H1 (cell line): ENCODE measurements at regions not wholly inside any gene's neighbourhood (a gene's known extent, or its start where the extent isn't known, plus 50 kb on each side); places are given as distances from the start of the nearest gene placed in this dataset.

Experiments used
- CTCF ChIA-PET: fragments of 300-600 bp; sonication (Branson Sonifier 250); formaldehyde crosslinking; loops from one replicate; lab custom pipeline; 2021; ENCODE audit not compliant: partially characterized antibody; lab: Charles Lee
- POLR2A ChIA-PET: fragments of 300-600 bp; sonication (Branson Sonifier 250); formaldehyde crosslinking; loops from one replicate; lab custom pipeline; 2021; ENCODE audit warnings: inconsistent platforms; ENCODE audit not compliant: partially characterized antibody; lab: Charles Lee
- DNase-seq, 2 experiments: peaks; one replicate each; pipeline versions ENCODE4 v3.0.0 to v3.0.0-alpha.2; 2010 to 2022; ENCODE audit warnings: low spot score in 2 of 2, low read depth in 1 of 2, mixed read lengths in 1 of 2
- FAIRE-seq: peaks from 2 replicates; lab custom pipeline; 2011; peaks lifted over from hg19 to GRCh38; lab: Jason Lieb, UNC
- H2AFZ ChIP-seq: 2 replicates; pipeline ENCODE4 v1.8.1; 2012; ENCODE audit warnings: low read length, inconsistent platforms
- H2AK5ac ChIP-seq: 2 replicates; pipeline ENCODE4 v1.6.1; 2013; ENCODE audit warnings: low read depth, low read length
- H2BK120ac ChIP-seq: replicated peaks from 2 replicates; pipeline ENCODE3; 2013; ENCODE audit warnings: low read depth, low read length, inconsistent platforms
- H2BK12ac ChIP-seq: 2 replicates; pipeline ENCODE4 v1.6.1; 2013; ENCODE audit warnings: low read depth, low read length
- H2BK15ac ChIP-seq: 2 replicates; pipeline ENCODE4 v1.6.1; 2013; ENCODE audit warnings: low read length
- H2BK20ac ChIP-seq: 2 replicates; pipeline ENCODE4 v1.6.1; 2013; ENCODE audit warnings: low read length
- H2BK5ac ChIP-seq: 2 replicates; pipeline ENCODE4 v1.6.1; 2013; ENCODE audit warnings: low read depth, low read length
- H3K14ac ChIP-seq: 2 replicates; pipeline ENCODE4 v1.6.1; 2013; ENCODE audit warnings: inconsistent platforms; ENCODE audit not compliant: insufficient read length
- H3K18ac ChIP-seq: 2 replicates; pipeline ENCODE4 v1.6.1; 2013; ENCODE audit warnings: low read length; ENCODE audit errors: extremely low read depth
- H3K23ac ChIP-seq: 2 replicates; pipeline ENCODE4 v1.6.1; 2013; ENCODE audit warnings: inconsistent platforms; ENCODE audit not compliant: insufficient read length
- H3K23me2 ChIP-seq: 2 replicates; pipeline ENCODE4 v1.6.1; 2013; ENCODE audit warnings: low read depth, low read length
- H3K27ac ChIP-seq: 2 replicates; pipeline ENCODE4 v1.6.1; 2011; ENCODE audit warnings: low read depth, low read length, inconsistent platforms
- H3K27me3 ChIP-seq, 4 experiments: replicated peaks in 1 of 4; 1 replicate in 1 of 4; 2 replicates in 3 of 4; pipeline versions ENCODE4 v1.6.1 to v1.8.1; 2011 to 2013; ENCODE audit warnings: low read length in 3 of 4, mild to moderate bottlenecking in 3 of 4, inconsistent platforms in 2 of 4, mixed read lengths in 2 of 4, moderate library complexity in 1 of 4; ENCODE audit not compliant: control insufficient read depth in 3 of 4, insufficient read depth in 3 of 4; ENCODE audit errors: extremely low read depth in 1 of 4
- H3K36me3 ChIP-seq, 4 experiments: 2 replicates each; pipeline versions ENCODE4 v1.6.1 to v1.8.1; 2011 to 2013; ENCODE audit warnings: mild to moderate bottlenecking in 4 of 4, low read length in 3 of 4, moderate library complexity in 2 of 4, control low read depth in 1 of 4, inconsistent platforms in 1 of 4; ENCODE audit not compliant: insufficient read depth in 4 of 4, control insufficient read depth in 2 of 4
- H3K4ac ChIP-seq: replicated peaks from 2 replicates; pipeline ENCODE3; 2013; ENCODE audit warnings: low read length, low read depth, mixed read lengths, inconsistent platforms; ENCODE audit not compliant: insufficient read length
- H3K4me1 ChIP-seq, 4 experiments: replicated peaks in 1 of 4; 1 replicate in 1 of 4; 2 replicates in 3 of 4; pipeline versions ENCODE4 v1.6.1 to v1.8.1; 2011 to 2013; ENCODE audit warnings: low read length in 3 of 4, inconsistent platforms in 2 of 4, mixed read lengths in 1 of 4; ENCODE audit not compliant: insufficient read depth in 4 of 4, control insufficient read depth in 3 of 4
- H3K4me2 ChIP-seq, 2 experiments: 2 replicates each; pipeline versions ENCODE4 v1.6.1 to v1.8.1; 2011 to 2013; ENCODE audit warnings: low read depth in 2 of 2, low read length in 2 of 2, control low read depth in 1 of 2, inconsistent platforms in 1 of 2, mild to moderate bottlenecking in 1 of 2; ENCODE audit not compliant: insufficient read depth in 1 of 2
- H3K4me3 ChIP-seq, 4 experiments: fragments of 200-600, 300-600 bp in 1 of 4; sonication (generic), shearing (Covaris generic), sonication (Bioruptor Twin) in 1 of 4; 2 replicates each; pipeline versions ENCODE4 v1.5.1 to v1.8.1; 2011 to 2016; ENCODE audit warnings: low read length in 4 of 4, low read depth in 3 of 4, control low read depth in 2 of 4, inconsistent platforms in 2 of 4, mild to moderate bottlenecking in 2 of 4, mixed read lengths in 1 of 4, moderate library complexity in 1 of 4; ENCODE audit not compliant: insufficient read depth in 2 of 4; ENCODE audit errors: extremely low read depth in 1 of 4
- H3K56ac ChIP-seq: replicated peaks from 2 replicates; pipeline ENCODE3; 2013; ENCODE audit warnings: low read depth, mild to moderate bottlenecking, mixed read lengths, low read length, inconsistent platforms; ENCODE audit not compliant: insufficient read length
- H3K79me1 ChIP-seq: 2 replicates; pipeline ENCODE4 v1.6.1; 2013; ENCODE audit warnings: low read depth, low read length, control low read depth
- H3K79me2 ChIP-seq, 2 experiments: 2 replicates each; pipeline versions ENCODE4 v1.6.1 to v1.8.1; 2012 to 2013; ENCODE audit warnings: low read length in 2 of 2, mild to moderate bottlenecking in 2 of 2, inconsistent platforms in 1 of 2; ENCODE audit not compliant: insufficient read depth in 2 of 2, control insufficient read depth in 1 of 2
- H3K9ac ChIP-seq, 4 experiments: replicated peaks in 1 of 4; 1 replicate in 1 of 4; 2 replicates in 3 of 4; pipeline versions ENCODE4 v1.6.1 to v1.8.1; 2011 to 2013; ENCODE audit warnings: low read depth in 3 of 4, low read length in 3 of 4, control low read depth in 2 of 4, mild to moderate bottlenecking in 2 of 4, moderate library complexity in 2 of 4, inconsistent platforms in 1 of 4; ENCODE audit errors: extremely low read depth in 1 of 4
- H3K9me3 ChIP-seq, 2 experiments: 2 replicates each; pipeline versions ENCODE4 v1.6.1 to v1.8.1; 2012 to 2013; ENCODE audit warnings: mild to moderate bottlenecking in 2 of 2, moderate library complexity in 2 of 2, control low read depth in 1 of 2, inconsistent platforms in 1 of 2, low read depth in 1 of 2, low read length in 1 of 2, mixed read lengths in 1 of 2; ENCODE audit not compliant: insufficient read depth in 2 of 2
- H4K20me1 ChIP-seq, 2 experiments: replicated peaks in 1 of 2; 2 replicates each; pipeline versions ENCODE3 to v1.8.1; 2011 to 2013; ENCODE audit warnings: inconsistent platforms in 2 of 2, low read length in 2 of 2, mild to moderate bottlenecking in 1 of 2; ENCODE audit not compliant: insufficient read depth in 2 of 2, control insufficient read depth in 1 of 2
- H4K5ac ChIP-seq: 2 replicates; pipeline ENCODE4 v1.6.1; 2013; ENCODE audit warnings: low read length, low read depth, mixed read lengths, inconsistent platforms; ENCODE audit not compliant: insufficient read length
- H4K8ac ChIP-seq: 2 replicates; pipeline ENCODE4 v1.8.0; 2013; ENCODE audit warnings: mild to moderate bottlenecking, moderate library complexity, low read length, inconsistent platforms; ENCODE audit not compliant: insufficient read depth; ENCODE audit errors: extremely low read depth
- H4K91ac ChIP-seq: replicated peaks from 2 replicates; pipeline ENCODE3; 2013; ENCODE audit warnings: low read length, mixed read lengths, inconsistent platforms; ENCODE audit not compliant: insufficient read length
- CHD1 ChIP-seq: IDR thresholded peaks from 2 replicates; pipeline ENCODE4 v1.6.1; 2012; ENCODE audit warnings: low read depth, low read length, improper control_type of control experiment
- NANOG ChIP-seq: IDR thresholded peaks from 2 replicates; pipeline ENCODE4 v1.6.1; 2011; ENCODE audit warnings: low read length, low read depth, mild to moderate bottlenecking, inconsistent platforms; ENCODE audit not compliant: insufficient read depth, poor library complexity, severe bottlenecking
- RXRA ChIP-seq: IDR thresholded peaks from 2 replicates; pipeline ENCODE4 v1.6.1; 2011; ENCODE audit warnings: low read depth, mild to moderate bottlenecking, low read length, moderate library complexity; ENCODE audit not compliant: insufficient read depth
- SAP30 ChIP-seq: fragments of 300-600 bp; sonication (generic); IDR thresholded peaks from 2 replicates; pipeline ENCODE4 v1.7.1; 2012; ENCODE audit warnings: low read length, moderate library complexity, mild to moderate bottlenecking, inconsistent platforms; ENCODE audit not compliant: insufficient read depth, insufficient replicate concordance
- TF ChIP-seq, protein P1 (sequence below): IDR thresholded peaks from 2 replicates; pipeline ENCODE4 v1.6.1; 2011; ENCODE audit warnings: low read length, improper control_type of control experiment
- TF ChIP-seq, protein P2 (sequence below), 3 experiments: IDR thresholded peaks; 1 replicate in 2 of 3; 2 replicates in 1 of 3; pipeline versions ENCODE4 v1.5.1 to v1.6.1; 2011; ENCODE audit warnings: low read length in 3 of 3, mild to moderate bottlenecking in 3 of 3, inconsistent platforms in 2 of 3, low read depth in 1 of 3, moderate library complexity in 1 of 3; ENCODE audit not compliant: insufficient read depth in 1 of 3; ENCODE audit errors: control extremely low read depth in 1 of 3

DNA sequence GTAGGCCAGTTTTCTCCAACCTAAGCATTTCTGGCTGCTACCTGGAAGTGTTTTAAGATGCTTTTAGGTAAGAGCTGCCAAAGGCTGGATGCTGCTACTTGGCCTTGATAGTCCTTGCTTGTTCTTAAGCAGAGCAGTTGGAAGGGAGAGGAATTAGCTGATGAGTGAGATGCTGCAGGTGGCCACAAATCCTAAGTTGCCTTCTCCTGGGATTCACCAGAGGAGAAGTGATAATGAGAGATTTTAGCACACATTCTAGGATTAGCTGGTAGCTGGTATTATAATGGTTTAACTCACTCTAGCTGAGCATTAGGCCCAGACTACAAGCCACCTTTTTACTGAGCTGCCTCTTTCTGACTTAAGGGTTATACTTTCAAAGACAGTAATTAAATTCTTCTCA, 442.9 kb upstream of the RAG2 start:
- CTCF ChIA-PET, result interaction anchor here (1.1 kb wide), 1 partner anchor 13 kb away, joined by 4 read pairs; no protein-coding TSS in a partner anchor
- Histone ChIP-seq H2BK5ac (no peak overlapping the region), H3K4ac (no peak overlapping the region), H3K18ac (no peak overlapping the region)
- FAIRE-seq, result no peak
- TF ChIP-seq NANOG (no peak), SAP30 (no peak), RXRA (no peak), CHD1 (no peak)
- TF ChIP-seq, protein P1, sequence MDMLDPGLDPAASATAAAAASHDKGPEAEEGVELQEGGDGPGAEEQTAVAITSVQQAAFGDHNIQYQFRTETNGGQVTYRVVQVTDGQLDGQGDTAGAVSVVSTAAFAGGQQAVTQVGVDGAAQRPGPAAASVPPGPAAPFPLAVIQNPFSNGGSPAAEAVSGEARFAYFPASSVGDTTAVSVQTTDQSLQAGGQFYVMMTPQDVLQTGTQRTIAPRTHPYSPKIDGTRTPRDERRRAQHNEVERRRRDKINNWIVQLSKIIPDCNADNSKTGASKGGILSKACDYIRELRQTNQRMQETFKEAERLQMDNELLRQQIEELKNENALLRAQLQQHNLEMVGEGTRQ, result no peak
- TF ChIP-seq, protein P2, sequence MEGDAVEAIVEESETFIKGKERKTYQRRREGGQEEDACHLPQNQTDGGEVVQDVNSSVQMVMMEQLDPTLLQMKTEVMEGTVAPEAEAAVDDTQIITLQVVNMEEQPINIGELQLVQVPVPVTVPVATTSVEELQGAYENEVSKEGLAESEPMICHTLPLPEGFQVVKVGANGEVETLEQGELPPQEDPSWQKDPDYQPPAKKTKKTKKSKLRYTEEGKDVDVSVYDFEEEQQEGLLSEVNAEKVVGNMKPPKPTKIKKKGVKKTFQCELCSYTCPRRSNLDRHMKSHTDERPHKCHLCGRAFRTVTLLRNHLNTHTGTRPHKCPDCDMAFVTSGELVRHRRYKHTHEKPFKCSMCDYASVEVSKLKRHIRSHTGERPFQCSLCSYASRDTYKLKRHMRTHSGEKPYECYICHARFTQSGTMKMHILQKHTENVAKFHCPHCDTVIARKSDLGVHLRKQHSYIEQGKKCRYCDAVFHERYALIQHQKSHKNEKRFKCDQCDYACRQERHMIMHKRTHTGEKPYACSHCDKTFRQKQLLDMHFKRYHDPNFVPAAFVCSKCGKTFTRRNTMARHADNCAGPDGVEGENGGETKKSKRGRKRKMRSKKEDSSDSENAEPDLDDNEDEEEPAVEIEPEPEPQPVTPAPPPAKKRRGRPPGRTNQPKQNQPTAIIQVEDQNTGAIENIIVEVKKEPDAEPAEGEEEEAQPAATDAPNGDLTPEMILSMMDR (IDR thresholded peaks at IDR 0.05; ENCODE audit: control extremely low read depth in 1 of 3, insufficient read depth in 1 of 3, low read depth in 1 of 3, low read length in 3 of 3), result no peak
- TF ChIP-seq, all 59 proteins: peak for 0
- H3K4me2 ChIP-seq, result no peak overlapping the region
- no peak overlapping the region for H2BK15ac ChIP-seq
- POLR2A ChIA-PET, result no interaction called here
- DNase-seq, result no peak
- H4K5ac ChIP-seq, result no peak overlapping the region
- no peaks in the 10 kb centered on the region for H4K20me1 ChIP-seq
- no peak overlapping the region for H4K91ac ChIP-seq
- no peak overlapping the region for H3K23ac ChIP-seq
- peak overlapping the region in 1 of 4 experiments; percentile 8; a peak in 1 of 7 replicates for H3K9ac ChIP-seq
- no peak overlapping the region for H2AK5ac ChIP-seq
- H2AFZ ChIP-seq, result no peak overlapping the region
- H3K4me1 ChIP-seq, result no peaks in the 10 kb centered on the region
- H3K9me3 ChIP-seq, result no peaks in the 10 kb centered on the region
- H4K8ac ChIP-seq, result no peak overlapping the region
- no peak overlapping the region for H2BK12ac ChIP-seq
- no peak overlapping the region for H3K4me3 ChIP-seq
- H3K79me1 ChIP-seq, result no peaks in the 10 kb centered on the region
- H3K14ac ChIP-seq, result no peak overlapping the region
- H2BK20ac ChIP-seq, result no peak overlapping the region
- no peak overlapping the region for H2BK120ac ChIP-seq
- H3K27me3 ChIP-seq, result no peaks in the 10 kb centered on the region
- H3K79me2 ChIP-seq, result no peaks in the 10 kb centered on the region
- no peaks in the 10 kb centered on the region for H3K36me3 ChIP-seq
- no peak overlapping the region for H3K27ac ChIP-seq
- no peak overlapping the region for H3K56ac ChIP-seq
- no peaks in the 10 kb centered on the region for H3K23me2 ChIP-seq
